ENCODE measurements at regions not wholly inside any gene's neighbourhood (a gene's known extent, or its start where the extent isn't known, plus 50 kb on each side); places are given as distances from the start of the nearest gene placed in this dataset.

- H3K36me3 ChIP-seq (ENCODE audit: control insufficient read depth in 2 of 3, insufficient read depth in 3 of 3, low read length in 3 of 3), result no peaks in the 10 kb centered on the region
- no peaks in the 10 kb centered on the region for H3K27me3 ChIP-seq (ENCODE audit: control insufficient read depth, insufficient read depth, low read length)
- intact Hi-C loops (cut with DNase I), result no loop called here
- no peaks in the 10 kb centered on the region for H3K9me3 ChIP-seq (ENCODE audit: control insufficient read depth in 2 of 3, insufficient read depth in 1 of 3, low read length in 3 of 3)
- no peak overlapping the region for H3K4me3 ChIP-seq (ENCODE audit: low read length in 3 of 3)
- no peak for FAIRE-seq
- DNase-seq, result no peak
- no peaks in the 10 kb centered on the region for H3K4me1 ChIP-seq (ENCODE audit: control insufficient read depth in 2 of 3, insufficient read depth in 2 of 3, low read depth in 1 of 3, low read length in 3 of 3)
- no peak for TF ChIP-seq CTCF (IDR thresholded peaks at IDR 0.05; ENCODE audit: borderline replicate concordance, extremely low read depth, insufficient read depth)
- no peak overlapping the region for H3K27ac ChIP-seq (ENCODE audit: low read depth in 2 of 2, low read length in 2 of 2)
- no peak overlapping the region for H3K9ac ChIP-seq (ENCODE audit: low read length in 3 of 3)
These were observed 89.7 kb downstream of the FAM50B start for GRCh38 chr6:3938715-3939367.

GRCh38 chr6:3939368-3939958 is 90.3 kb downstream of the FAM50B start:
- no peaks in the 10 kb centered on the region for H3K9me3 ChIP-seq (ENCODE audit: control insufficient read depth in 2 of 3, insufficient read depth in 1 of 3, low read length in 3 of 3)
- intact Hi-C loops (cut with DNase I), result no loop called here

GRCh38 chr6:3939964-3940363 is 90.8 kb downstream of the FAM50B start:
- no peak for TF ChIP-seq CTCF (IDR thresholded peaks at IDR 0.05; ENCODE audit: borderline replicate concordance, extremely low read depth, insufficient read depth)
- H3K9me3 ChIP-seq (ENCODE audit: control insufficient read depth in 2 of 3, insufficient read depth in 1 of 3, low read length in 3 of 3), result no peaks in the 10 kb centered on the region
- no peak for DNase-seq
- no peaks in the 10 kb centered on the region for H3K36me3 ChIP-seq (ENCODE audit: control insufficient read depth in 2 of 3, insufficient read depth in 3 of 3, low read length in 3 of 3)
- H3K27me3 ChIP-seq (ENCODE audit: control insufficient read depth, insufficient read depth, low read length), result no peaks in the 10 kb centered on the region
- intact Hi-C loops (cut with DNase I), result no loop called here
- no peaks in the 10 kb centered on the region for H3K4me1 ChIP-seq (ENCODE audit: control insufficient read depth in 2 of 3, insufficient read depth in 2 of 3, low read depth in 1 of 3, low read length in 3 of 3)
- H3K4me3 ChIP-seq (ENCODE audit: low read length in 3 of 3), result no peak overlapping the region
- H3K9ac ChIP-seq (ENCODE audit: low read length in 3 of 3), result no peak overlapping the region
- no peak overlapping the region for H3K27ac ChIP-seq (ENCODE audit: low read depth in 2 of 2, low read length in 2 of 2)
- FAIRE-seq, result no peak

More at GRCh38 chr6:3939368-3939958, 90.3 kb downstream of the FAM50B start:
- no peak for FAIRE-seq
- Histone ChIP-seq H3K9ac (ENCODE audit: low read length in 3 of 3) (no peak overlapping the region), H3K27me3 (ENCODE audit: control insufficient read depth, insufficient read depth, low read length) (no peaks in the 10 kb centered on the region), H3K27ac (ENCODE audit: low read depth in 2 of 2, low read length in 2 of 2) (no peak overlapping the region), H3K4me3 (ENCODE audit: low read length in 3 of 3) (no peak overlapping the region), H3K36me3 (ENCODE audit: control insufficient read depth in 2 of 3, insufficient read depth in 3 of 3, low read length in 3 of 3) (no peaks in the 10 kb centered on the region), H3K4me1 (ENCODE audit: control insufficient read depth in 2 of 3, insufficient read depth in 2 of 3, low read depth in 1 of 3, low read length in 3 of 3) (no peaks in the 10 kb centered on the region)
- no peak for DNase-seq
- TF ChIP-seq CTCF (IDR thresholded peaks at IDR 0.05; ENCODE audit: borderline replicate concordance, extremely low read depth, insufficient read depth), result no peak

All from kidney (tissue), 13 donors.